WTC11 (cell line): ENCODE measurements at regions not wholly inside any gene's neighbourhood (a gene's known extent, or its start where the extent isn't known, plus 50 kb on each side); places are given as distances from the start of the nearest gene placed in this dataset.

ENCODE experiments used
- ELF4 ChIP-seq: sonication (generic); formaldehyde crosslinking; IDR thresholded peaks from 2 replicates; pipeline ENCODE4 v1.8.1; 2022; ENCODE audit warnings: low read depth, mild to moderate bottlenecking, moderate library complexity, missing genetic modification reagents
- IRF2 ChIP-seq: sonication (generic); formaldehyde crosslinking; IDR thresholded peaks from 2 replicates; pipeline ENCODE4 v1.8.0; 2022; ENCODE audit warnings: low read depth, missing genetic modification reagents, borderline replicate concordance
- TCF7 ChIP-seq: sonication (generic); formaldehyde crosslinking; IDR thresholded peaks from 2 replicates; pipeline ENCODE4 v1.8.0; 2022; ENCODE audit warnings: mild to moderate bottlenecking, low read depth, missing genetic modification reagents, moderate library complexity
- TF ChIP-seq, protein P1 (sequence below): fragments of 200-600 bp; IDR thresholded peaks from 2 replicates; pipeline ENCODE4 v1.8.0; 2022; ENCODE audit warnings: antibody characterized with exemption
- TF ChIP-seq, protein P2 (sequence below): sonication (generic); formaldehyde crosslinking; IDR thresholded peaks from 2 replicates; pipeline ENCODE4 v1.8.1; 2023; ENCODE audit warnings: mild to moderate bottlenecking, missing genetic modification reagents, moderate library complexity
- TF ChIP-seq, protein P3 (sequence below): sonication (generic); formaldehyde crosslinking; conservative IDR thresholded peaks from 2 replicates; pipeline ENCODE4 v1.8.1; 2023; ENCODE audit warnings: mild to moderate bottlenecking, low read depth, missing genetic modification reagents, moderate library complexity

DNA sequence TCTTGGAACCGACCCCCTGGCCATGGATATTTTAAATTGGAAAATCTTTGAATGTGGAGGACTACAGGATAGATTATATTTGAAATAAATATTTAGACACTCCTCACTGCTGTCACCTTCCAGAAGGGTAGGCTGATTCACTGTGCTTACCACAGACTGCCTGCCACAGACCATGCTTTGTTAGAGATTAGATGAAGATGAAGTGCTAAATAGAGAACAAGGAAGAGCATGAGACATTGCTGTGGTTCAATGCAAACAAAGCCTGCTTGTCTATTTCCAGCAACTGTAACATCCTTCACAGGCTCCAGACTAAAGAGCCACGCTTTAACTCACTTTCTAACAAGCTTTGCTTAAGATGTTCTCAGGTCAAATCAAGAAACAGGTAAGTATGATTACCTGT, 81.0 kb upstream of the TMEM17 start:
- TF ChIP-seq, protein P1, sequence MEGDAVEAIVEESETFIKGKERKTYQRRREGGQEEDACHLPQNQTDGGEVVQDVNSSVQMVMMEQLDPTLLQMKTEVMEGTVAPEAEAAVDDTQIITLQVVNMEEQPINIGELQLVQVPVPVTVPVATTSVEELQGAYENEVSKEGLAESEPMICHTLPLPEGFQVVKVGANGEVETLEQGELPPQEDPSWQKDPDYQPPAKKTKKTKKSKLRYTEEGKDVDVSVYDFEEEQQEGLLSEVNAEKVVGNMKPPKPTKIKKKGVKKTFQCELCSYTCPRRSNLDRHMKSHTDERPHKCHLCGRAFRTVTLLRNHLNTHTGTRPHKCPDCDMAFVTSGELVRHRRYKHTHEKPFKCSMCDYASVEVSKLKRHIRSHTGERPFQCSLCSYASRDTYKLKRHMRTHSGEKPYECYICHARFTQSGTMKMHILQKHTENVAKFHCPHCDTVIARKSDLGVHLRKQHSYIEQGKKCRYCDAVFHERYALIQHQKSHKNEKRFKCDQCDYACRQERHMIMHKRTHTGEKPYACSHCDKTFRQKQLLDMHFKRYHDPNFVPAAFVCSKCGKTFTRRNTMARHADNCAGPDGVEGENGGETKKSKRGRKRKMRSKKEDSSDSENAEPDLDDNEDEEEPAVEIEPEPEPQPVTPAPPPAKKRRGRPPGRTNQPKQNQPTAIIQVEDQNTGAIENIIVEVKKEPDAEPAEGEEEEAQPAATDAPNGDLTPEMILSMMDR = no peak
- TF ChIP-seq, protein P2, sequence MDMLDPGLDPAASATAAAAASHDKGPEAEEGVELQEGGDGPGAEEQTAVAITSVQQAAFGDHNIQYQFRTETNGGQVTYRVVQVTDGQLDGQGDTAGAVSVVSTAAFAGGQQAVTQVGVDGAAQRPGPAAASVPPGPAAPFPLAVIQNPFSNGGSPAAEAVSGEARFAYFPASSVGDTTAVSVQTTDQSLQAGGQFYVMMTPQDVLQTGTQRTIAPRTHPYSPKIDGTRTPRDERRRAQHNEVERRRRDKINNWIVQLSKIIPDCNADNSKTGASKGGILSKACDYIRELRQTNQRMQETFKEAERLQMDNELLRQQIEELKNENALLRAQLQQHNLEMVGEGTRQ (CRISPR knock-in tag) = no peak
- TF ChIP-seq TCF7 (CRISPR knock-in tag) (no peak), IRF2 (CRISPR knock-in tag) (no peak), ELF4 (CRISPR knock-in tag) (no peak)
- TF ChIP-seq, protein P3, sequence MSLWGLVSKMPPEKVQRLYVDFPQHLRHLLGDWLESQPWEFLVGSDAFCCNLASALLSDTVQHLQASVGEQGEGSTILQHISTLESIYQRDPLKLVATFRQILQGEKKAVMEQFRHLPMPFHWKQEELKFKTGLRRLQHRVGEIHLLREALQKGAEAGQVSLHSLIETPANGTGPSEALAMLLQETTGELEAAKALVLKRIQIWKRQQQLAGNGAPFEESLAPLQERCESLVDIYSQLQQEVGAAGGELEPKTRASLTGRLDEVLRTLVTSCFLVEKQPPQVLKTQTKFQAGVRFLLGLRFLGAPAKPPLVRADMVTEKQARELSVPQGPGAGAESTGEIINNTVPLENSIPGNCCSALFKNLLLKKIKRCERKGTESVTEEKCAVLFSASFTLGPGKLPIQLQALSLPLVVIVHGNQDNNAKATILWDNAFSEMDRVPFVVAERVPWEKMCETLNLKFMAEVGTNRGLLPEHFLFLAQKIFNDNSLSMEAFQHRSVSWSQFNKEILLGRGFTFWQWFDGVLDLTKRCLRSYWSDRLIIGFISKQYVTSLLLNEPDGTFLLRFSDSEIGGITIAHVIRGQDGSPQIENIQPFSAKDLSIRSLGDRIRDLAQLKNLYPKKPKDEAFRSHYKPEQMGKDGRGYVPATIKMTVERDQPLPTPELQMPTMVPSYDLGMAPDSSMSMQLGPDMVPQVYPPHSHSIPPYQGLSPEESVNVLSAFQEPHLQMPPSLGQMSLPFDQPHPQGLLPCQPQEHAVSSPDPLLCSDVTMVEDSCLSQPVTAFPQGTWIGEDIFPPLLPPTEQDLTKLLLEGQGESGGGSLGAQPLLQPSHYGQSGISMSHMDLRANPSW (CRISPR knock-in tag) = no peak
